Activated B cell treated with CpG ODN at 0.5 μM for 24 hours (primary cell): ENCODE measurements at regions not wholly inside any gene's neighbourhood (a gene's known extent, or its start where the extent isn't known, plus 50 kb on each side); places are given as distances from the start of the nearest gene placed in this dataset.

Experiments used
- ATAC-seq: fragments of 200-7000 bp; cut with Tn5 transposase; one replicate; pipeline ENCODE4 v1.10.0; 2021; ENCODE audit warnings: low read depth, mild to moderate bottlenecking, moderate library complexity
- CTCF ChIA-PET: fragments of 350-600 bp; sonication (Branson Sonifier 250); formaldehyde crosslinking; loops from one replicate; lab custom pipeline; 2021; ENCODE audit warnings: antibody characterized with exemption; lab: Charles Lee
- POLR2A ChIA-PET: fragments of 350-600 bp; sonication (Branson Sonifier 250); formaldehyde crosslinking; loops from one replicate; lab custom pipeline; 2021; ENCODE audit warnings: antibody characterized with exemption; lab: Charles Lee
- DNase-seq: peaks from one replicate; pipeline ENCODE4 v3.0.0; 2022
- H3K27ac Mint-ChIP-seq: one replicate; pipeline ENCODE4 v1.8.0; 2020; ENCODE audit warnings: mixed read lengths
- H3K27me3 Mint-ChIP-seq: one replicate; pipeline ENCODE4 v1.8.0; 2021; ENCODE audit warnings: mixed read lengths
- H3K36me3 Mint-ChIP-seq: one replicate; pipeline ENCODE4 v1.8.0; 2021; ENCODE audit warnings: low read depth, mixed read lengths
- H3K4me1 Mint-ChIP-seq: one replicate; pipeline ENCODE4 v1.8.0; 2021; ENCODE audit warnings: mixed read lengths
- H3K4me3 Mint-ChIP-seq: one replicate; pipeline ENCODE4 v1.8.0; 2020; ENCODE audit warnings: mild to moderate bottlenecking, mixed read lengths
- H3K9me3 Mint-ChIP-seq: one replicate; pipeline ENCODE4 v1.8.0; 2020; ENCODE audit warnings: mixed read lengths
- intact Hi-C: fragments of 100-400 bp; cut with micrococcal nuclease; formaldehyde crosslinking; loops from one replicate; pipeline ENCODE4 v1.15.1; 2024
- TF ChIP-seq, protein P1 (sequence below): fragments of 200-600 bp; IDR thresholded peaks from one replicate; pipeline ENCODE4 v1.8.0; 2022; ENCODE audit warnings: antibody characterized with exemption, mild to moderate bottlenecking

DNA sequence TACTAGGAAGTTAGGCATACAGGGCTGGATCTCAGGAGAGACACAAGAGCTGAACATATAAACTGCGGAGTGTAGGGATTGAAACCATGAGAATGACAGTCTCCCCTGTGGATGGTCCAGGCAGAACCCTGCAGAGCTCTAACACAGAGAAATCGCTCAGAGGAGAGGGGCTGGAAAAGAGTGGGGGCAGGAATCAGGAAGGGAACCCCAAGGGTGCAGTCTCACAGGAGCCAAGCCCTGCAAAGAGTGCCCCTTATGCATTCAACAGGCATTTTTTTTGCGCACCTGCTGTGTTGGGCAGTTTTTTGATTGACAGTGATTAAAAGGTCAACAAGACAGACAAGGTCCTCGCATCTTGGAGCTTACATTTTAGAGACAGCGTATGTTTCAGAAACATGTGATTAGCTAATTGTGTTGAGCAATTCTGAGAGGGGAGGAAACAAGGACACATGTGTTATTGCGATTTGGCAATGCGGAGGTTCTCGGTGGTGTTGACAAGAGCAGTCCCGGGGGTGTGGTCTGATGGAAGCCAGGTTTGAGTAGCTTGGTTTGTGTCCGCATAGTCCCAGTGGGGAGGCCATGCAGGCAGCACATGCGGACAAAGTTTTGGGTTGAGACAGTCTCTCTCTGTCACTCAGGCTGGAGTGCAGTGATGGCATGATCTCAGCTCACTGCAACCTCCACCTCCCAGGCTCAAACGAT is 182.6 kb upstream of the IRS2 start:
- intact Hi-C loops = no loop called here
- Mint-ChIP-seq H3K4me1 (no peaks in the 10 kb centered on the region), H3K4me3 (no peak overlapping the region), H3K36me3 (no peaks in the 10 kb centered on the region), H3K27me3 (no peaks in the 10 kb centered on the region), H3K27ac (no peak overlapping the region), H3K9me3 (peaks cover 11% of the 10 kb centered on the region)
- DNase-seq = no peak
- TF ChIP-seq, protein P1, sequence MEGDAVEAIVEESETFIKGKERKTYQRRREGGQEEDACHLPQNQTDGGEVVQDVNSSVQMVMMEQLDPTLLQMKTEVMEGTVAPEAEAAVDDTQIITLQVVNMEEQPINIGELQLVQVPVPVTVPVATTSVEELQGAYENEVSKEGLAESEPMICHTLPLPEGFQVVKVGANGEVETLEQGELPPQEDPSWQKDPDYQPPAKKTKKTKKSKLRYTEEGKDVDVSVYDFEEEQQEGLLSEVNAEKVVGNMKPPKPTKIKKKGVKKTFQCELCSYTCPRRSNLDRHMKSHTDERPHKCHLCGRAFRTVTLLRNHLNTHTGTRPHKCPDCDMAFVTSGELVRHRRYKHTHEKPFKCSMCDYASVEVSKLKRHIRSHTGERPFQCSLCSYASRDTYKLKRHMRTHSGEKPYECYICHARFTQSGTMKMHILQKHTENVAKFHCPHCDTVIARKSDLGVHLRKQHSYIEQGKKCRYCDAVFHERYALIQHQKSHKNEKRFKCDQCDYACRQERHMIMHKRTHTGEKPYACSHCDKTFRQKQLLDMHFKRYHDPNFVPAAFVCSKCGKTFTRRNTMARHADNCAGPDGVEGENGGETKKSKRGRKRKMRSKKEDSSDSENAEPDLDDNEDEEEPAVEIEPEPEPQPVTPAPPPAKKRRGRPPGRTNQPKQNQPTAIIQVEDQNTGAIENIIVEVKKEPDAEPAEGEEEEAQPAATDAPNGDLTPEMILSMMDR = no peak
- no peak for ATAC-seq
- POLR2A ChIA-PET = no interaction called here
- CTCF ChIA-PET = no interaction called here

DNA sequence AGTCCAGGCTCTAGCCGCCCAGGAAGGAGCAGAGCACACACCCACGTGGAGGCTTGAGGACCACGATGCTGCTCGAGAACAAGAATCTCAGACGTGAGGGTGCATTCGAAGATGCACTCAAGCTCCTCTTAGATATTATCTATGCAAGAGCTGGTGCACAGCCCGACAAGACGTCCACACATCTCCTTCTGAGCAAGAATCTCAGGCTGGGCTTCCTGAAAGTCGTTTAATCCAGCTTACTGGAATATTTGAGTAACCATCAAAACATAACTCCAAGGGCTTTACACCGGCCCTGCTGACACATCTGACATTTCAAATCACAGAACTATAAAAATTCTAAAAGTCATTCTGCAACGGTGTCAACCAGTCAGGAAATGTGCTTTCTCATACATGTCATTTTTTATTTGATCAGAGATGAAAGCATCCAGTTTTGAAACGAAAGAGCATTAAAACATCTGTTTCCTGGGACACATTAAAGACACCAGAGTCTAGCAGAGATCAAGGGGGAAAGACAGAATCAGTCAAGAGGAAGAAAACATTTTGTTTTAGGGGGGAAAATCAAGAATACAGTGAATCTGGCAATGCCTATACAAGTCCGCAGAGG is 177.7 kb upstream of the IRS2 start:
- intact Hi-C loops = no loop called here
- ChIA-PET POLR2A (no interaction called here), CTCF (no interaction called here)
- DNase-seq (no peak), ATAC-seq (no peak)
- H3K27me3 Mint-ChIP-seq = peaks cover 3% of the 10 kb centered on the region
- H3K36me3 Mint-ChIP-seq = no peaks in the 10 kb centered on the region
- no peaks in the 10 kb centered on the region for H3K9me3 Mint-ChIP-seq
- no peak overlapping the region for H3K27ac Mint-ChIP-seq
- H3K4me1 Mint-ChIP-seq = no peaks in the 10 kb centered on the region
- TF ChIP-seq, protein P1 = no peak
- H3K4me3 Mint-ChIP-seq = no peak overlapping the region

DNA sequence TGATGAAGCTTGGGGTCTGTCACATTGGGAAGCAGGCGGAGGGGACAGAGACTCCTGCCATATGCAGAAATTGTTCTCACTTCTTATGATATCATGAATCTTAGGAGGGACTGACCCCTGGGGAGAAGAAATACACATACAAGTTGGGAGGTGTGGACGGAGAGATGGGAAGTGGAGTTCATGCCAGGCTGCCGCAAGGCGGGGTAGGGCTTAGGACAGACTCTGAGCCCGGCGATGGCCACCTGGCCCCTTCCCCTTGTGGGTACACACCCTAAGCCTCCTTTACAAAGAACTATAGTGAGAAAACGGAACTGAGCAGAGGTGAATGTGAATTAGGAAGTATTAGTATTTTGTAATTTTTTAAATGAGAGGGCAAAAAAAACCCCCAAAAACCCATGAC is 177.0 kb upstream of the IRS2 start:
- CTCF ChIA-PET = no interaction called here
- peaks cover 3% of the 10 kb centered on the region for H3K27me3 Mint-ChIP-seq
- no peaks in the 10 kb centered on the region for H3K9me3 Mint-ChIP-seq
- POLR2A ChIA-PET = no interaction called here
- no peak for DNase-seq
- no peak overlapping the region for H3K4me3 Mint-ChIP-seq
- H3K4me1 Mint-ChIP-seq = no peaks in the 10 kb centered on the region
- intact Hi-C loops = no loop called here
- no peaks in the 10 kb centered on the region for H3K36me3 Mint-ChIP-seq
- ATAC-seq = no peak
- TF ChIP-seq, protein P1 = no peak
- no peak overlapping the region for H3K27ac Mint-ChIP-seq

DNA sequence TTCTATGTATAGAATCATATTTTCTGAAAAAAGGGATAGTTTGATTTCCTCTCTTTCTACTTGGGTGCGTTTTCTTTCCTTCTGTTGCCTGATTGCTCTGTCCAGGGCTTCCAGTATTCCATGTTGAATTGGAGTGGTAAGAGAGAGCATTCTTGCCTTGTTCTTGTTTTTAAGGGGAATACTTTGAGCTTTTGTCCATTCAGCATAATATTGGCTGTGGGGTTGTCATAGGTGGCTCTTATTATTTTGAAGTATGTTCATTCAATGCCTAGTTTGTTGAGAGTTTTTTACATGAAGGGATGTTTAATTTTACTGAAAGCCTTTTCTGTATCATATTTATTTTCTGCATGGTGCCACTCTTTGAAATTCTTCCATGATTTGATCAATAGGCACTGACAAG is 173.5 kb upstream of the IRS2 start:
- H3K36me3 Mint-ChIP-seq = no peaks in the 10 kb centered on the region
- ChIA-PET POLR2A (no interaction called here), CTCF (no interaction called here)
- TF ChIP-seq, protein P1 = no peak
- intact Hi-C loops = no loop called here
- no peak overlapping the region for H3K4me3 Mint-ChIP-seq
- H3K4me1 Mint-ChIP-seq = no peaks in the 10 kb centered on the region
- DNase-seq = no peak
- no peak for ATAC-seq
- H3K27me3 Mint-ChIP-seq = peaks cover 3% of the 10 kb centered on the region
- peaks cover 10% of the 10 kb centered on the region for H3K9me3 Mint-ChIP-seq
- no peak overlapping the region for H3K27ac Mint-ChIP-seq

DNA sequence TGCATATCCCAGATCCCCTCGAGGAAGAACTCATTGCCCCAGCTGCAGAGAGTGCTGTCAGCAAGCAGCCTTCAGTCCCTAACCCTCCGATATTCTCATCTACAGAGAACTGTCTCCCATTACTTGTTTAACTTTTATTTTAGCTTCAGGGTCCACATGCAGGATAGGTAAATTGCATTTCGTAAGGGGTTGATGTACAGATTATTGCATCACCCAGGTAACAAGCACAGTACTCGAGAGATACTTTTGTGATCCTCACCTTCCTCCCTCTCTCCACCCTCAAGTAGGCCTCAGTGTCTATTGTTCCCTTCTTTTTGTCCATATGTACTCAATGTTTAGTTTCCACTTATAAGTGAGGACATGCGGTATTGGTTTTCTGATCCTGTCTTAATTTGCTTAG is 171.5 kb upstream of the IRS2 start:
- POLR2A ChIA-PET = no interaction called here
- DNase-seq = no peak

More for the DNA sequence above, 171.5 kb upstream of the IRS2 start:
- Mint-ChIP-seq H3K4me1 (no peaks in the 10 kb centered on the region), H3K9me3 (peaks cover 10% of the 10 kb centered on the region), H3K27me3 (no peaks in the 10 kb centered on the region), H3K27ac (no peak overlapping the region), H3K36me3 (no peaks in the 10 kb centered on the region), H3K4me3 (no peak overlapping the region)
- CTCF ChIA-PET = no interaction called here
- intact Hi-C loops = no loop called here
- ATAC-seq = no peak
- TF ChIP-seq, protein P1 = no peak
